ENCODE measurements at regions not wholly inside any gene's neighbourhood (a gene's known extent, or its start where the extent isn't known, plus 50 kb on each side); places are given as distances from the start of the nearest gene placed in this dataset.
"Not testable (repeated sequence)": the region's sequence is repeated elsewhere in the genome, so short reads cannot be mapped to it uniquely, and the experiment has no call there.

GRCh38 chr4:189010452-189011217 lies 871.4 kb downstream of the TRIML1 start:
- intact Hi-C loops (cut with DNase I); DNase-seq (ENCODE audit: low spot score); ATAC-seq: not testable (repeated sequence)

DNA sequence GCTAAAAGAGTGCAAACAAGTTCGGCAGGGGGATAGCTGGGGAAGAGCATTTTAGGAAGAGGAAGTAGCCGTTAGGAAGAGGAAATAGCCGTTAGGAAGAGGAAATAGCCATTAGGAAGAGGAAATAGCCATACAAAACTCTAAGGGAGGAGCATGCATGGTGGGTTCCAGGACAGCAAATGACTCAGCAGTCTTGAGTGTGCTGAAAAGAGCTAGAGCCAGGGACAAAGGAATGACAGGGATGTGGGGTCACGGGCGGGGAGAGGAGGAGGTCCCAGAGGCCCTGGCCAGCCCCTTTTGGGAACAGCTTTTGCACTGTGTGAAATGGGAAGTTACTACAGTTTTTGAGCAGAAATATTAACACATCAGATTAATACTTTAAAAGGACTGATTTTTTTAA lies 882.6 kb downstream of the TRIML1 start:
- intact Hi-C loops (cut with DNase I) = no loop called here
- ATAC-seq (peak; percentile 46), DNase-seq (ENCODE audit: low spot score) (no peak)

- intact Hi-C loops (cut with DNase I) = no loop called here
- DNase-seq (ENCODE audit: low spot score) (no peak), ATAC-seq (no peak)
Observed at GRCh38 chr4:189022440-189023035, 883.3 kb downstream of the TRIML1 start.

DNA sequence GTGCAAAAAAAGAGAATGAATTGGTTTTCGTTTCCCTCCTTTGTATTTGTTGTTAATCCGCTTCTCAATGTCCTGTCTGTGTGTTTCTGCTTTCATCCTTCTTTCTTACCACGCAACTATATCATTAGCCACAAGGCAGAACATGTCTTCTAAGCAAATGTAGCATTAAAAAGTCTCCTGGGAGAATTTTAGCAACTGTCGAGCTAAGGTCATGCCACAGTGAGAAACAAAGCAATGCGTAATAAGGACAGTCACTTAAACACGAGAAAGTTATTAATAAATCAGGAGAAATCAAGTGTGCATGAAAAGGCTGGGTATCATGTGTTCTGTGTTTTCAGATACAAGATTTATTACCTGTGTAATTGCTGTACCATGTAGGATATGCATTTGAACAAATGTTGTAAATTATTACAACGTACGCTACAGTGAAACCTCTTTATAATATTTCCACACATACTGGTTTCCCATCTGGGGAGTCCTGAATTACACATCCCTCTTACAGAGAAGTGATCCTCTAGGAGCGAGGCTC lies 890.8 kb downstream of the TRIML1 start:
- intact Hi-C loops (cut with DNase I) = no loop called here
- no peak for ATAC-seq

GRCh38 chr4:189032606-189033338 lies 893.5 kb downstream of the TRIML1 start:
- intact Hi-C loops (cut with DNase I) = no loop called here
- DNase-seq (ENCODE audit: low spot score) = no peak
- ATAC-seq = no peak

More for the DNA sequence above, 890.8 kb downstream of the TRIML1 start:
- no peak for DNase-seq (ENCODE audit: low spot score)

- DNase-seq (ENCODE audit: low spot score) (no peak), ATAC-seq (no peak)
- intact Hi-C loops (cut with DNase I) = no loop called here
Observed at GRCh38 chr4:189033801-189034347, 894.6 kb downstream of the TRIML1 start.

DNA sequence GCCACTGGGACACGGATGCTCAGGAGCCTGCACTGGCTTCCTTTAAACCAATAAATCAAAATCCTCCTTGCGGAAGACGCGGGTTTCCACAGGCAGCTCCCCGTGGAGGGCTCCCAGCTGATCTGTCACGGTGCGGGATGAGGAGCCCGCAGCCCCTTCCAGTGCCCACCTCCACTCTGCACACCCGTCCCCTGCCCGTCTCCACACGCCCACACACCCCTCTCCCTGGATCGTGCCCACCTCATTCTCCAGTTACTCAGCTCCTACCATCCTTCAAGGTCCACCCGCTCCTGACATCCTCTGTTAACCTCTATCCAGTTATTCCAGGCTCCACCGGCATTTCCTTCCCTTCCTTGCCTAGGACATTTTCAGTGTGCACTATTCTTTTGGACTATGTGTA lies 895.9 kb downstream of the TRIML1 start:
- intact Hi-C loops (cut with DNase I) = no loop called here
- ATAC-seq = no peak

DNA sequence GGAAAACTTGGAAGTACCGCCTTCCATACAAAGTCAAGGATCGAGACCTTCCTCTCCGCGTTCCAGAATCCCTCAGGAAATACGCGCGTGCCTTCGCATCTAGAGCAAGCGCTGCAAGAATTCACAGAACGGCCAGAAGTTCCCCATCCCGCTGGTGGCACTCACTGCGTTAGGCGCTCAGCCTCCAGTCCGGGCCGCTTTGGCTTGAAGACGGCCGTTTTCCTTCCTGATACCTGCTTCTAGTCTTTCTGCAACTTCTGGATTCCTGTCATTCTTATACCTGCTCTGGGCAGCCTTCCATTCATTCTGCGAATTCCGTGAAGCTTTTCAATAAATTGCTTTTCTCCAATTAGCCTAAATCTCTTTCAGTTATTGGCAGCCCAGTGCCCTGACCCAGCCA lies 896.4 kb downstream of the TRIML1 start:
- DNase-seq (ENCODE audit: low spot score) = no peak
- intact Hi-C loops (cut with DNase I) = no loop called here
- ATAC-seq = no peak

More for the DNA sequence above, 895.9 kb downstream of the TRIML1 start:
- DNase-seq (ENCODE audit: low spot score) = no peak

DNA sequence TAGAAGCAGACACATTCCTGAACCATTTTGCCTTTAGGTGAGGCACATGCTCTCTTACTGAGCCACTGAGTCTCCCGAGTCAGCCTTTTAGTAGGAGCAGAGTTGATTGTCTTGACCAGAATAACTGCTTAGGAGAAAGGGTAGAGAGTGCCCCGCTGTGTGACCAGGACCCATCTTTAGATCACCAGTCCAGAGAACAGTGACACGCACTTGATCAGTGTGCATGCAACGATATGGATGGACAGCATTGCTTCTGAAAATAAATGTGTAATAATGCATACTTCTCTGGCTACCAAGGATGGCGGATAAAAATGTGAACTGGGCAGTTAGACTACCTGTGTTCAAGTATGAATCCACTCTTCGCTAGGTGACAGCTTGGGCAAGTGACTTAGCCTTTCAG lies 897.7 kb downstream of the TRIML1 start:
- DNase-seq (ENCODE audit: low spot score) = no peak
- no peak for ATAC-seq
- intact Hi-C loops (cut with DNase I) = no loop called here

GRCh38 chr4:189046642-189047041 lies 894.0 kb upstream of the FRG1 start:
- DNase-seq (ENCODE audit: low spot score) (no peak), ATAC-seq (no peak)
- intact Hi-C loops (cut with DNase I) = no loop called here

DNA sequence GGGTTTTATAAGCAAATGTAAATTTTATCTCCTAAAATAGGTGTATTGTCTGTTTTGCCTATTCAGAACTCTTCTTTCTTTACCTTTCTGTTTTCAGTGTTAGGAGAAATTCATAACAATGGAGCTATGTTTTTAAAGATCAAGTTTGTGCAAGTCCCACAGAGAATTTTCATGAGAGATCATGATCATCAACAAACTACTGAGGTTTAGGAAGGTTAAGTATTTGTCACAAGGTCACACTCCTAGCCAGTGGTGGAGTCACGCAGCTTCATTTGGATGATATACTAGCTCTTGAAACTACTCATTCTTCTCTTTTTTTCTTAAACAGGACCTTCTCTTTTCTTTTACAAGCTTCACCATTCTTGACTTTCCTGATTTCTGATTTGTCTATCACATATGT lies 892.6 kb upstream of the FRG1 start:
- intact Hi-C loops (cut with DNase I) = no loop called here
- DNase-seq (ENCODE audit: low spot score) = no peak
- no peak for ATAC-seq

GRCh38 chr4:189049682-189050081 lies 891.0 kb upstream of the FRG1 start:
- DNase-seq (ENCODE audit: low spot score) = no peak
- ATAC-seq = no peak
- intact Hi-C loops (cut with DNase I) = no loop called here

DNA sequence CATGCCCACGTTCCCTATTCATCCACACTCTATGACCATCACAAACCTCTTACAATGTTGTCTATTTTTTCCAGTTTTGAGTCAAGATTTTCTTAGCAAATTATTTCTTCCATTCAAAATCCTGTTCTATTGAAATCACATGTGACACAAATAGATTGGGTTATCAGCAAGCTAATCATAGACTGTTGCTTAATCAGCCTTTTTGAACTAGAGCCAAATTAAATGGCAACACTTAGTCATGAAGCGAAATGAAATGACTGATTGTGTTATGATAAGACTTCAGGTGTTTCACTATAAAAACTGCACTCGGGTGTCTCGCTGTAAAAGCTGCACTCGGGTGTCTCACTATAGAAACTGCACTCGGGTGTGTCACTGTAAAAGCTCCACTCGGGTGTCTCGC lies 890.0 kb upstream of the FRG1 start:
- DNase-seq (ENCODE audit: low spot score) = no peak
- no peak for ATAC-seq
- intact Hi-C loops (cut with DNase I) = no loop called here

DNA sequence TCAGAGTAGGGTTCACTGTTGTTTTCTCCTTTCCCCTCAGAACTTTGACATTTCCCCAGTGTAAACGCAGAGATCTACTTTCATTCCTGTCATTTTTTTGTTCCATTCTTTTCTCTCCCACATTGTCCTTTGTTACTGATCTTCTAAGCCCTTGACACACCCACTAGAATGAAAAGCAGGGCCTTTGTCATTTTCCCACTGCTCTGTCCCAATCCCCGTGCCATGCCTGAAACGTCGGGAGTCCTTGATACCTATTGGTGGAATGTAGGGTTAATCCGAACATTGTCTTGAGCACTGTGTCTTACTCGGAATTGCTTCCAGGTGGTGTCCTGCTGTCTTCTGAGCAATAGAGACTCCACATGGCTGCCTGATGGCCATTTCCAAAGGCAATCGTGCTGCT lies 887.1 kb upstream of the FRG1 start:
- DNase-seq (ENCODE audit: low spot score) (no peak), ATAC-seq (no peak)
- intact Hi-C loops (cut with DNase I) = no loop called here

GRCh38 chr4:189060104-189060503 lies 880.6 kb upstream of the FRG1 start:
- intact Hi-C loops (cut with DNase I) = loop anchor here (2.0 kb wide), 1 partner anchor 37 kb away; no protein-coding TSS in a partner anchor

DNA sequence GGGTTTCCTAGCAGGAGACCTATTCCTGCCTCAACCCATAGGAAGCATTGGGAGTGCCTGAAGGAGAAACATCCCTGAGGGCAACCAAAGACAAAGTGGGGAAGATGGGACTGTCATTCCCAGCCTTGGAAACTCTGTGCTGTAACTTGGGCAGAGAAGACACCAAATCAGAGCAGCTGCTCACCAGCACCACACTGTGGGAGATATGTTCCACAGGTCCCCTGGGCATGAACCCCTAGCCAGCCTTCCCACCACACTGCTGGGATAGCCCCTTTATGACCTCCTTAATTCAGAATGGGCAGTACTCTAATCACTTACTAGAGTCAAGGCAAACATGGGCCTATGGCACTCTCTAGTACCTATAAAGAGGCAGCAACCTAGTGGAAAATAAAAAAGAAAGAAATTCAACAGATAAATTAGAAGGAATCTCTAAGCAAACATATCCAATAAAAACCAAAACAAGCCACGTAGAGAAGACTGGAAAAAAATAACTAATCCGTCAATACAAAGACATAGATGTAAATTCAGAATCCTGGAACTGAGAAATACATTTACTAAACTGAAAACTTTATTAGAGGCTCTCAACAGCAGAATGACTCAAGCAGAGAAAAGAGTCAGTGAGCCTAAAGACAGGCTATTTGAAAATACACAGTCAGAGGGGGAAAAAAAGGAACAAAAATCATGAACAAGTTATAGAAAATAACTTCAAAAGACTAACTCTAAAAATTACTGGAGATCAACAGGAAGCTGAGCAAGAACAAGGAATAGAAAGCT lies 878.4 kb upstream of the FRG1 start:
- intact Hi-C loops (cut with DNase I) = no loop called here
- no peak for DNase-seq (ENCODE audit: low spot score)
- ATAC-seq = no peak

More at GRCh38 chr4:189060104-189060503, 880.6 kb upstream of the FRG1 start:
- ATAC-seq (no peak), DNase-seq (ENCODE audit: low spot score) (no peak)

GRCh38 chr4:189069772-189070171 lies 870.9 kb upstream of the FRG1 start:
- ATAC-seq (no peak), DNase-seq (ENCODE audit: low spot score) (no peak)
- intact Hi-C loops (cut with DNase I) = no loop called here

GRCh38 chr4:189071241-189071640 lies 869.4 kb upstream of the FRG1 start:
- intact Hi-C loops (cut with DNase I) = no loop called here
- DNase-seq (ENCODE audit: low spot score) = no peak
- no peak for ATAC-seq

- ATAC-seq = no peak
- intact Hi-C loops (cut with DNase I) = no loop called here
- no peak for DNase-seq (ENCODE audit: low spot score)
Observed at GRCh38 chr4:189073739-189074138, 866.9 kb upstream of the FRG1 start.

Data from sciatic nerve (tissue), 2 donors.